SK-N-SH treated with all-trans-retinoic acid at 6 μM for 48 hours (cell line): ENCODE measurements at regions not wholly inside any gene's neighbourhood (a gene's known extent, or its start where the extent isn't known, plus 50 kb on each side); places are given as distances from the start of the nearest gene placed in this dataset.

ENCODE experiments used
- ATAC-seq: fragments of 200-7000 bp; cut with Tn5 transposase; 3 replicates; pipeline ENCODE4 v1.9.1; 2020; ENCODE audit warnings: mild to moderate bottlenecking, moderate library complexity
- ARNTL ChIP-seq: fragments of 450-650 bp; formaldehyde crosslinking; IDR thresholded peaks from 2 replicates; pipeline ENCODE4 v1.5.0; 2020; ENCODE audit warnings: low read depth, mild to moderate bottlenecking, moderate library complexity, borderline replicate concordance
- BACH2 ChIP-seq: fragments of 250-450 bp; sonication (Bioruptor Pico); IDR thresholded peaks from 2 replicates; pipeline ENCODE4 v1.9.0; 2021; ENCODE audit warnings: mild to moderate bottlenecking, borderline replicate concordance
- CREB5 ChIP-seq: fragments of 250-450 bp; sonication (Bioruptor Pico); IDR thresholded peaks from 2 replicates; pipeline ENCODE4 v1.5.1; 2020; ENCODE audit warnings: low read depth, mild to moderate bottlenecking, moderate library complexity
- CSDC2 ChIP-seq: fragments of 250-450 bp; sonication (Bioruptor Pico); IDR thresholded peaks from 2 replicates; pipeline ENCODE4 v1.5.0; 2020; ENCODE audit warnings: mild to moderate bottlenecking, moderate library complexity
- CSRNP3 ChIP-seq: fragments of 250-450 bp; sonication (Bioruptor Pico); IDR thresholded peaks from 2 replicates; pipeline ENCODE4 v1.5.1; 2021; ENCODE audit warnings: mild to moderate bottlenecking, moderate library complexity
- ESRRG ChIP-seq: fragments of 250-450 bp; sonication (Bioruptor Pico); IDR thresholded peaks from 2 replicates; pipeline ENCODE4 v1.6.1; 2021; ENCODE audit warnings: mild to moderate bottlenecking
- GLIS3 ChIP-seq: fragments of 250-450 bp; sonication (Bioruptor Pico); IDR thresholded peaks from 2 replicates; pipeline ENCODE4 v1.5.0; 2020; ENCODE audit warnings: mild to moderate bottlenecking, moderate library complexity
- OSR1 ChIP-seq: fragments of 250-450 bp; sonication (Bioruptor Pico); IDR thresholded peaks from 2 replicates; pipeline ENCODE4 v1.8.0; 2022; ENCODE audit warnings: moderate library complexity, mild to moderate bottlenecking, inconsistent platforms
- POU6F1 ChIP-seq: fragments of 250-450 bp; sonication (Bioruptor Pico); IDR thresholded peaks from 2 replicates; pipeline ENCODE4 v1.8.0; 2021; ENCODE audit warnings: low read depth, mild to moderate bottlenecking, moderate library complexity, borderline replicate concordance
- PPARA ChIP-seq: fragments of 250-450 bp; sonication (Bioruptor Pico); IDR thresholded peaks from 2 replicates; pipeline ENCODE4 v1.5.0; 2020; ENCODE audit warnings: mild to moderate bottlenecking, borderline replicate concordance
- RARB ChIP-seq: fragments of 250-450 bp; sonication (Bioruptor Pico); IDR thresholded peaks from 2 replicates; pipeline ENCODE4 v1.8.0; 2021; ENCODE audit warnings: mild to moderate bottlenecking, moderate library complexity
- SNAI2 ChIP-seq: fragments of 250-450 bp; sonication (Bioruptor Pico); IDR thresholded peaks from 2 replicates; pipeline ENCODE4 v1.5.0; 2020; ENCODE audit warnings: mild to moderate bottlenecking, moderate library complexity
- TCF4 ChIP-seq: fragments of 250-450 bp; sonication (Bioruptor Pico); IDR thresholded peaks from 2 replicates; pipeline ENCODE4 v1.8.0; 2021; ENCODE audit warnings: mild to moderate bottlenecking, moderate library complexity, borderline replicate concordance
- TOX ChIP-seq: fragments of 250-450 bp; sonication (Bioruptor Pico); IDR thresholded peaks from 2 replicates; pipeline ENCODE4 v1.8.0; 2021; ENCODE audit warnings: mild to moderate bottlenecking, moderate library complexity, borderline replicate concordance
- TSHZ2 ChIP-seq: fragments of 250-450 bp; sonication (Bioruptor Pico); IDR thresholded peaks from 2 replicates; pipeline ENCODE4 v1.5.0; 2020; ENCODE audit warnings: mild to moderate bottlenecking, moderate library complexity
- ZC3H10 ChIP-seq: fragments of 250-450 bp; sonication (Bioruptor Pico); IDR thresholded peaks from 2 replicates; pipeline ENCODE4 v1.5.1; 2021; ENCODE audit warnings: mild to moderate bottlenecking, moderate library complexity
- ZFP3 ChIP-seq: fragments of 250-450 bp; sonication (Bioruptor Pico); IDR thresholded peaks from 2 replicates; pipeline ENCODE4 v1.5.0; 2020; ENCODE audit warnings: mild to moderate bottlenecking, moderate library complexity
- ZFP30 ChIP-seq: fragments of 450-650 bp; formaldehyde crosslinking; IDR thresholded peaks from 2 replicates; pipeline ENCODE4 v1.5.0; 2022; ENCODE audit warnings: mild to moderate bottlenecking, moderate library complexity
- ZNF565 ChIP-seq: fragments of 450-650 bp; formaldehyde crosslinking; conservative IDR thresholded peaks from 2 replicates; pipeline ENCODE4 v1.5.0; 2020; ENCODE audit warnings: low read depth, mild to moderate bottlenecking, moderate library complexity
- ZNF70 ChIP-seq: fragments of 450-650 bp; formaldehyde crosslinking; IDR thresholded peaks from 2 replicates; pipeline ENCODE4 v1.5.0; 2020; ENCODE audit warnings: mild to moderate bottlenecking, moderate library complexity

GRCh38 chr6:91337967-91338366 lies 751.1 kb upstream of the MAP3K7 start:
- TF ChIP-seq ESRRG (CRISPR knock-in tag): no peak
- no peak for TF ChIP-seq ZNF70 (CRISPR knock-in tag)
- no peak for TF ChIP-seq OSR1 (CRISPR knock-in tag)
- TF ChIP-seq SNAI2 (CRISPR knock-in tag): no peak
- TF ChIP-seq CSDC2 (CRISPR knock-in tag): no peak
- no peak for TF ChIP-seq ZNF565 (CRISPR knock-in tag)
- TF ChIP-seq RARB (CRISPR knock-in tag): no peak
- no peak for ATAC-seq

- ATAC-seq: no peak
- TF ChIP-seq PPARA (no peak), CREB5 (CRISPR knock-in tag) (no peak)
Measured at GRCh38 chr6:91330896-91331295, 744.0 kb upstream of the MAP3K7 start.

- TF ChIP-seq ZFP30 (CRISPR knock-in tag) (no peak), OSR1 (CRISPR knock-in tag) (no peak), ESRRG (CRISPR knock-in tag) (no peak), BACH2 (no peak), TCF4 (CRISPR knock-in tag) (no peak), SNAI2 (CRISPR knock-in tag) (no peak), ARNTL (CRISPR knock-in tag) (no peak), ZFP3 (CRISPR knock-in tag) (no peak)
- no peak for ATAC-seq
Measured at GRCh38 chr6:91328241-91328640, 741.4 kb upstream of the MAP3K7 start.

- no peak for ATAC-seq
- no peak for TF ChIP-seq ZNF70 (CRISPR knock-in tag)
- no peak for TF ChIP-seq POU6F1 (CRISPR knock-in tag)
- TF ChIP-seq SNAI2 (CRISPR knock-in tag): no peak
- TF ChIP-seq ZNF565 (CRISPR knock-in tag): no peak
- TF ChIP-seq BACH2: no peak
- TF ChIP-seq ZFP3 (CRISPR knock-in tag): no peak
- no peak for TF ChIP-seq TCF4 (CRISPR knock-in tag)
- no peak for TF ChIP-seq ARNTL (CRISPR knock-in tag)
- TF ChIP-seq TSHZ2: no peak
- TF ChIP-seq ESRRG (CRISPR knock-in tag): no peak
- TF ChIP-seq OSR1 (CRISPR knock-in tag): no peak
- TF ChIP-seq GLIS3 (CRISPR knock-in tag): no peak
- TF ChIP-seq ZFP30 (CRISPR knock-in tag): no peak
- no peak for TF ChIP-seq ZC3H10
Measured at GRCh38 chr6:91324711-91325110, 737.8 kb upstream of the MAP3K7 start.

GRCh38 chr6:91317984-91318383 lies 731.1 kb upstream of the MAP3K7 start:
- no peak for TF ChIP-seq PPARA
- no peak for TF ChIP-seq ZFP3 (CRISPR knock-in tag)
- TF ChIP-seq ARNTL (CRISPR knock-in tag): no peak
- no peak for TF ChIP-seq CSRNP3 (CRISPR knock-in tag)
- no peak for TF ChIP-seq SNAI2 (CRISPR knock-in tag)
- no peak for TF ChIP-seq TOX (CRISPR knock-in tag)
- no peak for TF ChIP-seq POU6F1 (CRISPR knock-in tag)
- no peak for ATAC-seq
